IPS-15b (cell line): ENCODE measurements at regions not wholly inside any gene's neighbourhood (a gene's known extent, or its start where the extent isn't known, plus 50 kb on each side); places are given as distances from the start of the nearest gene placed in this dataset.
"Not testable (repeated sequence)": the region's sequence is repeated elsewhere in the genome, so short reads cannot be mapped to it uniquely, and the experiment has no call there.

Experiments used
- H3K27me3 ChIP-seq: one replicate; pipeline ENCODE4 v1.6.1; 2013; ENCODE audit warnings: low read length; ENCODE audit not compliant: control insufficient read depth, insufficient read depth
- H3K36me3 ChIP-seq: one replicate; pipeline ENCODE4 v1.6.1; 2013; ENCODE audit warnings: low read length; ENCODE audit not compliant: control insufficient read depth, insufficient read depth
- H3K4me1 ChIP-seq: one replicate; pipeline ENCODE4 v1.6.1; 2013; ENCODE audit warnings: mild to moderate bottlenecking, low read length; ENCODE audit not compliant: control insufficient read depth, insufficient read depth
- H3K4me3 ChIP-seq: one replicate; pipeline ENCODE4 v1.5.1; 2013; ENCODE audit warnings: low read depth, low read length
- H3K9ac ChIP-seq: one replicate; pipeline ENCODE4 v1.6.1; 2013; ENCODE audit warnings: low read depth, mild to moderate bottlenecking, low read length
- H3K9me3 ChIP-seq: one replicate; pipeline ENCODE4 v1.6.1; 2013; ENCODE audit warnings: mild to moderate bottlenecking, low read length; ENCODE audit not compliant: control insufficient read depth, insufficient read depth

GRCh38 chr20:53891306-53891894 is 179.0 kb downstream of the BCAS1 start:
- Histone ChIP-seq H3K4me3 (no peak overlapping the region), H3K36me3 (no peaks in the 10 kb centered on the region), H3K27me3 (no peaks in the 10 kb centered on the region), H3K9me3 (no peaks in the 10 kb centered on the region), H3K4me1 (peaks cover 4% of the 10 kb centered on the region), H3K9ac (no peak overlapping the region)

- no peaks in the 10 kb centered on the region for H3K27me3 ChIP-seq
- peaks cover 4% of the 10 kb centered on the region for H3K4me1 ChIP-seq
- H3K4me3 ChIP-seq = no peak overlapping the region
- H3K9me3 ChIP-seq = no peaks in the 10 kb centered on the region
- H3K9ac ChIP-seq = no peak overlapping the region
- no peaks in the 10 kb centered on the region for H3K36me3 ChIP-seq
Measured at GRCh38 chr20:53890443-53891305, 179.7 kb downstream of the BCAS1 start.

- H3K9me3 ChIP-seq = no peaks in the 10 kb centered on the region
- H3K27me3 ChIP-seq = no peaks in the 10 kb centered on the region
- peaks cover 4% of the 10 kb centered on the region for H3K4me1 ChIP-seq
- no peak overlapping the region for H3K9ac ChIP-seq
- no peak overlapping the region for H3K4me3 ChIP-seq
- no peaks in the 10 kb centered on the region for H3K36me3 ChIP-seq
Measured at GRCh38 chr20:53889411-53890148, 180.8 kb downstream of the BCAS1 start.

GRCh38 chr20:53888951-53889350 is 181.4 kb downstream of the BCAS1 start:
- Histone ChIP-seq H3K27me3 (no peaks in the 10 kb centered on the region), H3K4me1 (peaks cover 4% of the 10 kb centered on the region), H3K9ac (no peak overlapping the region), H3K36me3 (no peaks in the 10 kb centered on the region), H3K9me3 (no peaks in the 10 kb centered on the region), H3K4me3 (no peak overlapping the region)

- no peaks in the 10 kb centered on the region for H3K36me3 ChIP-seq
- no peaks in the 10 kb centered on the region for H3K27me3 ChIP-seq
- peaks cover 4% of the 10 kb centered on the region for H3K4me1 ChIP-seq
- H3K9me3 ChIP-seq = no peaks in the 10 kb centered on the region
- H3K4me3 ChIP-seq = no peak overlapping the region
- H3K9ac ChIP-seq = no peak overlapping the region
Measured at GRCh38 chr20:53888510-53888909, 181.9 kb downstream of the BCAS1 start.

GRCh38 chr20:53887973-53888372 is 182.4 kb downstream of the BCAS1 start:
- Histone ChIP-seq H3K27me3 (no peaks in the 10 kb centered on the region), H3K9ac (no peak overlapping the region), H3K36me3 (no peaks in the 10 kb centered on the region), H3K4me3 (no peak overlapping the region), H3K4me1 (peaks cover 3% of the 10 kb centered on the region), H3K9me3 (no peaks in the 10 kb centered on the region)

- no peaks in the 10 kb centered on the region for H3K4me1 ChIP-seq
Measured at GRCh38 chr20:53884859-53885541, 185.4 kb downstream of the BCAS1 start.

GRCh38 chr20:53883098-53883911 is 187.1 kb downstream of the BCAS1 start:
- Histone ChIP-seq H3K4me1 (no peaks in the 10 kb centered on the region), H3K9ac (no peak overlapping the region), H3K4me3 (no peak overlapping the region)

More at GRCh38 chr20:53884859-53885541, 185.4 kb downstream of the BCAS1 start:
- H3K4me3 ChIP-seq = no peak overlapping the region
- no peaks in the 10 kb centered on the region for H3K36me3 ChIP-seq
- no peaks in the 10 kb centered on the region for H3K9me3 ChIP-seq
- no peaks in the 10 kb centered on the region for H3K27me3 ChIP-seq
- H3K9ac ChIP-seq = no peak overlapping the region

GRCh38 chr20:53882438-53882986 is 187.9 kb downstream of the BCAS1 start:
- H3K4me3 ChIP-seq, H3K9ac ChIP-seq, H3K27me3 ChIP-seq, H3K4me1 ChIP-seq, H3K9me3 ChIP-seq, H3K36me3 ChIP-seq: not testable (repeated sequence)

More at GRCh38 chr20:53883098-53883911, 187.1 kb downstream of the BCAS1 start:
- Histone ChIP-seq H3K36me3 (no peaks in the 10 kb centered on the region), H3K9me3 (no peaks in the 10 kb centered on the region), H3K27me3 (no peaks in the 10 kb centered on the region)

GRCh38 chr20:53881362-53881761 is 189.0 kb downstream of the BCAS1 start:
- H3K9me3 ChIP-seq = no peaks in the 10 kb centered on the region
- H3K4me1 ChIP-seq = no peaks in the 10 kb centered on the region
- H3K36me3 ChIP-seq = no peaks in the 10 kb centered on the region
- H3K27me3 ChIP-seq = no peaks in the 10 kb centered on the region
- no peak overlapping the region for H3K4me3 ChIP-seq
- no peak overlapping the region for H3K9ac ChIP-seq
